Panc1 (cell line): ENCODE measurements at regions not wholly inside any gene's neighbourhood (a gene's known extent, or its start where the extent isn't known, plus 50 kb on each side); places are given as distances from the start of the nearest gene placed in this dataset.

Source experiments
- ATAC-seq: fragments of 200-7000 bp; cut with Tn5 transposase; 2 replicates; pipeline ENCODE4 v1.9.1; 2020; ENCODE audit warnings: mild to moderate bottlenecking, moderate library complexity
- BruUV-seq: library from RNA; stranded (reverse); fragments of 400-500 nt; replicated peaks from 2 replicates; lab custom pipeline; 2021; lab: Mats Ljungman, UMichigan
- CTCF ChIA-PET: fragments of 300-600 bp; sonication (Branson Sonifier 250); formaldehyde crosslinking; loops from one replicate; lab custom pipeline; 2022; ENCODE audit warnings: antibody characterized with exemption; lab: Charles Lee
- POLR2A ChIA-PET: fragments of 300-600 bp; sonication (Branson Sonifier 250); formaldehyde crosslinking; loops from one replicate; lab custom pipeline; 2022; ENCODE audit warnings: antibody characterized with exemption; lab: Charles Lee
- DNase-seq: peaks from one replicate; pipeline ENCODE4 v3.0.0-alpha.2; 2010; ENCODE audit warnings: low read depth, low spot score
- H3K27ac ChIP-seq: 2 replicates; pipeline ENCODE4 v1.5.1; 2011; ENCODE audit warnings: mild to moderate bottlenecking, low read length, inconsistent platforms
- H3K27me3 ChIP-seq: fragments of 200-500 bp; sonication (Bioruptor generic); 2 replicates; pipeline ENCODE4 v1.6.0; 2014; ENCODE audit warnings: low read length, inconsistent platforms; ENCODE audit not compliant: control insufficient read depth, insufficient read depth
- H3K36me3 ChIP-seq: fragments of 200-500 bp; sonication (Bioruptor generic); 2 replicates; pipeline ENCODE4 v1.5.1; 2014; ENCODE audit warnings: inconsistent platforms, mild to moderate bottlenecking, low read length, moderate library complexity; ENCODE audit not compliant: control insufficient read depth, insufficient read depth
- H3K4me1 ChIP-seq: 2 replicates; pipeline ENCODE4 v1.5.1; 2011; ENCODE audit warnings: inconsistent platforms, mild to moderate bottlenecking, low read length, moderate library complexity; ENCODE audit not compliant: control insufficient read depth, insufficient read depth
- H3K4me3 ChIP-seq, 2 experiments: 2 replicates each; pipeline ENCODE4 v1.5.1; 2011 to 2012; ENCODE audit warnings: low read depth in 2 of 2, low read length in 2 of 2, mild to moderate bottlenecking in 2 of 2, inconsistent platforms in 1 of 2, moderate library complexity in 1 of 2
- H3K9me3 ChIP-seq: fragments of 200-500 bp; sonication (Bioruptor generic); 2 replicates; pipeline ENCODE4 v1.5.1; 2014; ENCODE audit warnings: low read depth, mild to moderate bottlenecking, inconsistent platforms, low read length, moderate library complexity; ENCODE audit not compliant: control insufficient read depth, insufficient read depth
- CTCF ChIP-seq: fragments of 450-650 bp; IDR thresholded peaks from 2 replicates; pipeline ENCODE4 v1.5.1; 2017; ENCODE audit warnings: mild to moderate bottlenecking
- POLR2AphosphoS5 ChIP-seq: IDR thresholded peaks from 2 replicates; pipeline ENCODE4 v1.6.1; 2012; ENCODE audit warnings: mild to moderate bottlenecking, low read depth, low read length, moderate library complexity
- SIN3A ChIP-seq: IDR thresholded peaks from 2 replicates; pipeline ENCODE4 v1.6.1; 2012; ENCODE audit warnings: low read depth, mild to moderate bottlenecking, low read length, moderate library complexity, borderline replicate concordance; ENCODE audit not compliant: insufficient read depth
- TCF7L2 ChIP-seq: IDR thresholded peaks from 2 replicates; pipeline ENCODE4 v1.6.1; 2011; ENCODE audit warnings: mild to moderate bottlenecking, low read depth, low read length, inconsistent platforms
- in situ Hi-C: cut with HindIII; loops from 2 replicates; pipeline ENCODE4 v1.10.0; 2016; ENCODE audit warnings: low sequenced_read_pairs, low pct_unique_long_range_greater_than_20kb
- intact Hi-C: fragments of 100-400 bp; cut with micrococcal nuclease; formaldehyde crosslinking; loops from one replicate; pipeline ENCODE4 v1.10.0; 2022; ENCODE audit not compliant: unreplicated experiment
- TF ChIP-seq, protein P1 (sequence below), 2 experiments: IDR thresholded peaks; 2 replicates each; pipeline ENCODE4 v1.6.1; 2011 to 2012; ENCODE audit warnings: low read depth in 2 of 2, control low read depth in 1 of 2, low read length in 1 of 2, mild to moderate bottlenecking in 1 of 2, moderate library complexity in 1 of 2; ENCODE audit not compliant: insufficient read depth in 1 of 2

DNA sequence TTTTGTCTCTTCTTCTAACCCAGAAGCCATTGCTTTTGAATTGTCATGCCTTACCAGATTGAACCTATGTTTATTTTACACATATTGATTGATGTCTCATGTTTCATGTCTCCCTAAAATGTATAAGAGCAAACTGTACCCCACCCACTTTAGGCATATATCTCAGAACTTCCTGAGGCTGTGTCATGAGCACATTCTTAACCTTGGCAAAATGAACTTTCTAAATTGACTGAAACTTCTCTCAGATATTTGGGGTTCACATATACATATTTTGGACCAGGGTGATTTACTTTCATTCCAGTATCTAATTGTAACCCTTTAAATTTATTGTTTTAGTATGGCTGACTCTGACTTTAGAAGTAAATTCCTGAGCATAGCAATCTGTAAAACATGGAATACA, 723.9 kb upstream of the PCDH20 start:
- no TSS peak for BruUV-seq
- H3K36me3 ChIP-seq, result no peaks in the 10 kb centered on the region
- ChIA-PET CTCF (interaction anchor here (0.6 kb wide), 1 partner anchor 186 kb away, joined by 3 read pairs; no protein-coding TSS in a partner anchor), POLR2A (no interaction called here)
- intact Hi-C loops, result no loop called here
- ATAC-seq, result no peak
- H3K9me3 ChIP-seq, result 0 out of 2 replicates have a peak, but pooled peaks cover 3% of the 10 kb centered on the region
- in situ Hi-C loops, result no loop called here
- no peaks in the 10 kb centered on the region for H3K4me1 ChIP-seq
- TF ChIP-seq SIN3A (no peak), POLR2AphosphoS5 (no peak), CTCF (no peak), TCF7L2 (no peak)
- TF ChIP-seq, protein P1, sequence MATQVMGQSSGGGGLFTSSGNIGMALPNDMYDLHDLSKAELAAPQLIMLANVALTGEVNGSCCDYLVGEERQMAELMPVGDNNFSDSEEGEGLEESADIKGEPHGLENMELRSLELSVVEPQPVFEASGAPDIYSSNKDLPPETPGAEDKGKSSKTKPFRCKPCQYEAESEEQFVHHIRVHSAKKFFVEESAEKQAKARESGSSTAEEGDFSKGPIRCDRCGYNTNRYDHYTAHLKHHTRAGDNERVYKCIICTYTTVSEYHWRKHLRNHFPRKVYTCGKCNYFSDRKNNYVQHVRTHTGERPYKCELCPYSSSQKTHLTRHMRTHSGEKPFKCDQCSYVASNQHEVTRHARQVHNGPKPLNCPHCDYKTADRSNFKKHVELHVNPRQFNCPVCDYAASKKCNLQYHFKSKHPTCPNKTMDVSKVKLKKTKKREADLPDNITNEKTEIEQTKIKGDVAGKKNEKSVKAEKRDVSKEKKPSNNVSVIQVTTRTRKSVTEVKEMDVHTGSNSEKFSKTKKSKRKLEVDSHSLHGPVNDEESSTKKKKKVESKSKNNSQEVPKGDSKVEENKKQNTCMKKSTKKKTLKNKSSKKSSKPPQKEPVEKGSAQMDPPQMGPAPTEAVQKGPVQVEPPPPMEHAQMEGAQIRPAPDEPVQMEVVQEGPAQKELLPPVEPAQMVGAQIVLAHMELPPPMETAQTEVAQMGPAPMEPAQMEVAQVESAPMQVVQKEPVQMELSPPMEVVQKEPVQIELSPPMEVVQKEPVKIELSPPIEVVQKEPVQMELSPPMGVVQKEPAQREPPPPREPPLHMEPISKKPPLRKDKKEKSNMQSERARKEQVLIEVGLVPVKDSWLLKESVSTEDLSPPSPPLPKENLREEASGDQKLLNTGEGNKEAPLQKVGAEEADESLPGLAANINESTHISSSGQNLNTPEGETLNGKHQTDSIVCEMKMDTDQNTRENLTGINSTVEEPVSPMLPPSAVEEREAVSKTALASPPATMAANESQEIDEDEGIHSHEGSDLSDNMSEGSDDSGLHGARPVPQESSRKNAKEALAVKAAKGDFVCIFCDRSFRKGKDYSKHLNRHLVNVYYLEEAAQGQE (IDR thresholded peaks at IDR 0.05; ENCODE audit: insufficient read depth in 1 of 2, low read depth in 2 of 2, low read length in 1 of 2), result no peak
- DNase-seq, result no peak
- no peaks in the 10 kb centered on the region for H3K27me3 ChIP-seq
- no peak overlapping the region for H3K27ac ChIP-seq
- no peak overlapping the region for H3K4me3 ChIP-seq

- no peak overlapping the region for H3K27ac ChIP-seq
- no peaks in the 10 kb centered on the region for H3K36me3 ChIP-seq
- CTCF ChIA-PET, result no interaction called here
- intact Hi-C loops (no loop called here), in situ Hi-C loops (no loop called here)
- ATAC-seq (no peak), DNase-seq (no peak)
- TF ChIP-seq SIN3A, result no peak
- TF ChIP-seq TCF7L2, result no peak
- TF ChIP-seq CTCF, result no peak
- TF ChIP-seq, protein P1 (IDR thresholded peaks at IDR 0.05; ENCODE audit: insufficient read depth in 1 of 2, low read depth in 2 of 2, low read length in 1 of 2), result no peak
- no peak for TF ChIP-seq POLR2AphosphoS5
- no peak overlapping the region for H3K4me3 ChIP-seq
- no peaks in the 10 kb centered on the region for H3K27me3 ChIP-seq
- no peaks in the 10 kb centered on the region for H3K4me1 ChIP-seq
- no TSS peak for BruUV-seq
- H3K9me3 ChIP-seq, result peaks cover 3% of the 10 kb centered on the region; the same call in 1 of the 2 replicates
- POLR2A ChIA-PET, result no interaction called here
These were observed 722.2 kb upstream of the PCDH20 start for GRCh38 chr13:62137629-62138405.
